GM23338 (cell line): ENCODE measurements at regions not wholly inside any gene's neighbourhood (a gene's known extent, or its start where the extent isn't known, plus 50 kb on each side); places are given as distances from the start of the nearest gene placed in this dataset.

ENCODE experiments used
- CREB1 ChIP-seq: fragments of 250-450 bp; sonication (Bioruptor Pico); IDR thresholded peaks from 2 replicates; pipeline ENCODE4 v1.5.0; 2020; ENCODE audit warnings: low read depth, mild to moderate bottlenecking, moderate library complexity
- EZH2 ChIP-seq: fragments of 200-600 bp; sonication (generic); IDR thresholded peaks from one replicate; pipeline ENCODE4 v1.8.0; 2017; ENCODE audit warnings: antibody characterized with exemption, mild to moderate bottlenecking, low read depth; ENCODE audit not compliant: unreplicated experiment
- EZH2phosphoT487 ChIP-seq: fragments of 200-600 bp; sonication (generic); IDR thresholded peaks from one replicate; pipeline ENCODE4 v1.8.1; 2018; ENCODE audit warnings: antibody characterized with exemption; ENCODE audit not compliant: unreplicated experiment
- JUNB ChIP-seq: IDR thresholded peaks from one replicate; pipeline ENCODE4 v1.6.1; 2016; ENCODE audit warnings: antibody characterized with exemption; ENCODE audit not compliant: unreplicated experiment
- NANOG ChIP-seq: IDR thresholded peaks from 2 replicates; pipeline ENCODE4 v1.6.1; 2016; ENCODE audit warnings: antibody characterized with exemption, borderline replicate concordance
- POLR2AphosphoS5 ChIP-seq: IDR thresholded peaks from 2 replicates; pipeline ENCODE4 v1.6.1; 2016; ENCODE audit warnings: antibody characterized with exemption, low read depth
- STAT1 ChIP-seq: IDR thresholded peaks from one replicate; pipeline ENCODE4 v1.6.1; 2016; ENCODE audit warnings: antibody characterized with exemption; ENCODE audit not compliant: unreplicated experiment
- ZNF114 ChIP-seq: fragments of 250-450 bp; sonication (Bioruptor Pico); IDR thresholded peaks from 2 replicates; pipeline ENCODE4 v1.5.0; 2020; ENCODE audit warnings: mild to moderate bottlenecking, moderate library complexity
- ZNF331 ChIP-seq: fragments of 250-450 bp; sonication (Bioruptor Pico); IDR thresholded peaks from 2 replicates; pipeline ENCODE4 v1.5.0; 2020; ENCODE audit warnings: low read depth, mild to moderate bottlenecking, moderate library complexity
- TF ChIP-seq, protein P1 (sequence below), 2 experiments: fragments of 200-600 bp in 1 of 2; sonication (generic) in 1 of 2; conservative IDR thresholded peaks; 2 replicates each; pipeline versions ENCODE4 v1.5.1 to v1.6.1; 2016 to 2017; ENCODE audit warnings: antibody characterized with exemption in 2 of 2, low read depth in 2 of 2, mild to moderate bottlenecking in 2 of 2, moderate library complexity in 1 of 2
- TF ChIP-seq, protein P2 (sequence below): IDR thresholded peaks from one replicate; pipeline ENCODE4 v1.6.1; 2018; ENCODE audit warnings: antibody characterized with exemption; ENCODE audit not compliant: unreplicated experiment
- TF ChIP-seq, protein P3 (sequence below): IDR thresholded peaks from 2 replicates; pipeline ENCODE4 v1.6.1; 2016; ENCODE audit warnings: antibody characterized with exemption
- TF ChIP-seq, protein P4 (sequence below): fragments of 250-450 bp; sonication (Bioruptor Pico); IDR thresholded peaks from 2 replicates; pipeline ENCODE4 v1.5.0; 2020; ENCODE audit warnings: mild to moderate bottlenecking, moderate library complexity

DNA sequence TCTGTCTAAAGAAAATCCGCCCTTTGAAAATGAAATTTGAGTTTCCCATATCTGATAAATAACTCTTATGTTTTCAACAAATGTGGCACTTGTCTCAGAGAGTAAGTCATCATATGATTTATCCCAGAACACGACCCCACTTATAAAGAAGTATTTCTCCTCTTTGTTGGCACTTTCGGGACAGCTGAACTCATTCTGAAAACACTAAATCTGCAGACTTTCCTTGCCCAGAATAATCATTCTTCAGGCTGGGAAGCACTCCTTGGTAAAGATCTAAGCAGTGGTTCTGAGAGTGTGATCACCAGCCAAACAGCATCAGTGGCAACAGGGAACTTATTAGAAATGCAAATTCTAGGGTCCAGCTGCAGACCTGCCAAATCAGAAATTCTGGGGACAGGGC is 532.2 kb upstream of the API5 start:
- TF ChIP-seq JUNB (no peak), STAT1 (no peak), CREB1 (CRISPR knock-in tag) (no peak), POLR2AphosphoS5 (no peak), EZH2 (no peak), EZH2phosphoT487 (no peak), NANOG (no peak), ZNF331 (CRISPR knock-in tag) (no peak), ZNF114 (no peak)
- TF ChIP-seq, protein P1, sequence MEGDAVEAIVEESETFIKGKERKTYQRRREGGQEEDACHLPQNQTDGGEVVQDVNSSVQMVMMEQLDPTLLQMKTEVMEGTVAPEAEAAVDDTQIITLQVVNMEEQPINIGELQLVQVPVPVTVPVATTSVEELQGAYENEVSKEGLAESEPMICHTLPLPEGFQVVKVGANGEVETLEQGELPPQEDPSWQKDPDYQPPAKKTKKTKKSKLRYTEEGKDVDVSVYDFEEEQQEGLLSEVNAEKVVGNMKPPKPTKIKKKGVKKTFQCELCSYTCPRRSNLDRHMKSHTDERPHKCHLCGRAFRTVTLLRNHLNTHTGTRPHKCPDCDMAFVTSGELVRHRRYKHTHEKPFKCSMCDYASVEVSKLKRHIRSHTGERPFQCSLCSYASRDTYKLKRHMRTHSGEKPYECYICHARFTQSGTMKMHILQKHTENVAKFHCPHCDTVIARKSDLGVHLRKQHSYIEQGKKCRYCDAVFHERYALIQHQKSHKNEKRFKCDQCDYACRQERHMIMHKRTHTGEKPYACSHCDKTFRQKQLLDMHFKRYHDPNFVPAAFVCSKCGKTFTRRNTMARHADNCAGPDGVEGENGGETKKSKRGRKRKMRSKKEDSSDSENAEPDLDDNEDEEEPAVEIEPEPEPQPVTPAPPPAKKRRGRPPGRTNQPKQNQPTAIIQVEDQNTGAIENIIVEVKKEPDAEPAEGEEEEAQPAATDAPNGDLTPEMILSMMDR (conservative IDR thresholded peaks at IDR 0.05; ENCODE audit: low read depth in 2 of 2) = no peak
- TF ChIP-seq, protein P2, sequence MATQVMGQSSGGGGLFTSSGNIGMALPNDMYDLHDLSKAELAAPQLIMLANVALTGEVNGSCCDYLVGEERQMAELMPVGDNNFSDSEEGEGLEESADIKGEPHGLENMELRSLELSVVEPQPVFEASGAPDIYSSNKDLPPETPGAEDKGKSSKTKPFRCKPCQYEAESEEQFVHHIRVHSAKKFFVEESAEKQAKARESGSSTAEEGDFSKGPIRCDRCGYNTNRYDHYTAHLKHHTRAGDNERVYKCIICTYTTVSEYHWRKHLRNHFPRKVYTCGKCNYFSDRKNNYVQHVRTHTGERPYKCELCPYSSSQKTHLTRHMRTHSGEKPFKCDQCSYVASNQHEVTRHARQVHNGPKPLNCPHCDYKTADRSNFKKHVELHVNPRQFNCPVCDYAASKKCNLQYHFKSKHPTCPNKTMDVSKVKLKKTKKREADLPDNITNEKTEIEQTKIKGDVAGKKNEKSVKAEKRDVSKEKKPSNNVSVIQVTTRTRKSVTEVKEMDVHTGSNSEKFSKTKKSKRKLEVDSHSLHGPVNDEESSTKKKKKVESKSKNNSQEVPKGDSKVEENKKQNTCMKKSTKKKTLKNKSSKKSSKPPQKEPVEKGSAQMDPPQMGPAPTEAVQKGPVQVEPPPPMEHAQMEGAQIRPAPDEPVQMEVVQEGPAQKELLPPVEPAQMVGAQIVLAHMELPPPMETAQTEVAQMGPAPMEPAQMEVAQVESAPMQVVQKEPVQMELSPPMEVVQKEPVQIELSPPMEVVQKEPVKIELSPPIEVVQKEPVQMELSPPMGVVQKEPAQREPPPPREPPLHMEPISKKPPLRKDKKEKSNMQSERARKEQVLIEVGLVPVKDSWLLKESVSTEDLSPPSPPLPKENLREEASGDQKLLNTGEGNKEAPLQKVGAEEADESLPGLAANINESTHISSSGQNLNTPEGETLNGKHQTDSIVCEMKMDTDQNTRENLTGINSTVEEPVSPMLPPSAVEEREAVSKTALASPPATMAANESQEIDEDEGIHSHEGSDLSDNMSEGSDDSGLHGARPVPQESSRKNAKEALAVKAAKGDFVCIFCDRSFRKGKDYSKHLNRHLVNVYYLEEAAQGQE = no peak
- TF ChIP-seq, protein P3, sequence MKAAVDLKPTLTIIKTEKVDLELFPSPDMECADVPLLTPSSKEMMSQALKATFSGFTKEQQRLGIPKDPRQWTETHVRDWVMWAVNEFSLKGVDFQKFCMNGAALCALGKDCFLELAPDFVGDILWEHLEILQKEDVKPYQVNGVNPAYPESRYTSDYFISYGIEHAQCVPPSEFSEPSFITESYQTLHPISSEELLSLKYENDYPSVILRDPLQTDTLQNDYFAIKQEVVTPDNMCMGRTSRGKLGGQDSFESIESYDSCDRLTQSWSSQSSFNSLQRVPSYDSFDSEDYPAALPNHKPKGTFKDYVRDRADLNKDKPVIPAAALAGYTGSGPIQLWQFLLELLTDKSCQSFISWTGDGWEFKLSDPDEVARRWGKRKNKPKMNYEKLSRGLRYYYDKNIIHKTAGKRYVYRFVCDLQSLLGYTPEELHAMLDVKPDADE = no peak
- TF ChIP-seq, protein P4, sequence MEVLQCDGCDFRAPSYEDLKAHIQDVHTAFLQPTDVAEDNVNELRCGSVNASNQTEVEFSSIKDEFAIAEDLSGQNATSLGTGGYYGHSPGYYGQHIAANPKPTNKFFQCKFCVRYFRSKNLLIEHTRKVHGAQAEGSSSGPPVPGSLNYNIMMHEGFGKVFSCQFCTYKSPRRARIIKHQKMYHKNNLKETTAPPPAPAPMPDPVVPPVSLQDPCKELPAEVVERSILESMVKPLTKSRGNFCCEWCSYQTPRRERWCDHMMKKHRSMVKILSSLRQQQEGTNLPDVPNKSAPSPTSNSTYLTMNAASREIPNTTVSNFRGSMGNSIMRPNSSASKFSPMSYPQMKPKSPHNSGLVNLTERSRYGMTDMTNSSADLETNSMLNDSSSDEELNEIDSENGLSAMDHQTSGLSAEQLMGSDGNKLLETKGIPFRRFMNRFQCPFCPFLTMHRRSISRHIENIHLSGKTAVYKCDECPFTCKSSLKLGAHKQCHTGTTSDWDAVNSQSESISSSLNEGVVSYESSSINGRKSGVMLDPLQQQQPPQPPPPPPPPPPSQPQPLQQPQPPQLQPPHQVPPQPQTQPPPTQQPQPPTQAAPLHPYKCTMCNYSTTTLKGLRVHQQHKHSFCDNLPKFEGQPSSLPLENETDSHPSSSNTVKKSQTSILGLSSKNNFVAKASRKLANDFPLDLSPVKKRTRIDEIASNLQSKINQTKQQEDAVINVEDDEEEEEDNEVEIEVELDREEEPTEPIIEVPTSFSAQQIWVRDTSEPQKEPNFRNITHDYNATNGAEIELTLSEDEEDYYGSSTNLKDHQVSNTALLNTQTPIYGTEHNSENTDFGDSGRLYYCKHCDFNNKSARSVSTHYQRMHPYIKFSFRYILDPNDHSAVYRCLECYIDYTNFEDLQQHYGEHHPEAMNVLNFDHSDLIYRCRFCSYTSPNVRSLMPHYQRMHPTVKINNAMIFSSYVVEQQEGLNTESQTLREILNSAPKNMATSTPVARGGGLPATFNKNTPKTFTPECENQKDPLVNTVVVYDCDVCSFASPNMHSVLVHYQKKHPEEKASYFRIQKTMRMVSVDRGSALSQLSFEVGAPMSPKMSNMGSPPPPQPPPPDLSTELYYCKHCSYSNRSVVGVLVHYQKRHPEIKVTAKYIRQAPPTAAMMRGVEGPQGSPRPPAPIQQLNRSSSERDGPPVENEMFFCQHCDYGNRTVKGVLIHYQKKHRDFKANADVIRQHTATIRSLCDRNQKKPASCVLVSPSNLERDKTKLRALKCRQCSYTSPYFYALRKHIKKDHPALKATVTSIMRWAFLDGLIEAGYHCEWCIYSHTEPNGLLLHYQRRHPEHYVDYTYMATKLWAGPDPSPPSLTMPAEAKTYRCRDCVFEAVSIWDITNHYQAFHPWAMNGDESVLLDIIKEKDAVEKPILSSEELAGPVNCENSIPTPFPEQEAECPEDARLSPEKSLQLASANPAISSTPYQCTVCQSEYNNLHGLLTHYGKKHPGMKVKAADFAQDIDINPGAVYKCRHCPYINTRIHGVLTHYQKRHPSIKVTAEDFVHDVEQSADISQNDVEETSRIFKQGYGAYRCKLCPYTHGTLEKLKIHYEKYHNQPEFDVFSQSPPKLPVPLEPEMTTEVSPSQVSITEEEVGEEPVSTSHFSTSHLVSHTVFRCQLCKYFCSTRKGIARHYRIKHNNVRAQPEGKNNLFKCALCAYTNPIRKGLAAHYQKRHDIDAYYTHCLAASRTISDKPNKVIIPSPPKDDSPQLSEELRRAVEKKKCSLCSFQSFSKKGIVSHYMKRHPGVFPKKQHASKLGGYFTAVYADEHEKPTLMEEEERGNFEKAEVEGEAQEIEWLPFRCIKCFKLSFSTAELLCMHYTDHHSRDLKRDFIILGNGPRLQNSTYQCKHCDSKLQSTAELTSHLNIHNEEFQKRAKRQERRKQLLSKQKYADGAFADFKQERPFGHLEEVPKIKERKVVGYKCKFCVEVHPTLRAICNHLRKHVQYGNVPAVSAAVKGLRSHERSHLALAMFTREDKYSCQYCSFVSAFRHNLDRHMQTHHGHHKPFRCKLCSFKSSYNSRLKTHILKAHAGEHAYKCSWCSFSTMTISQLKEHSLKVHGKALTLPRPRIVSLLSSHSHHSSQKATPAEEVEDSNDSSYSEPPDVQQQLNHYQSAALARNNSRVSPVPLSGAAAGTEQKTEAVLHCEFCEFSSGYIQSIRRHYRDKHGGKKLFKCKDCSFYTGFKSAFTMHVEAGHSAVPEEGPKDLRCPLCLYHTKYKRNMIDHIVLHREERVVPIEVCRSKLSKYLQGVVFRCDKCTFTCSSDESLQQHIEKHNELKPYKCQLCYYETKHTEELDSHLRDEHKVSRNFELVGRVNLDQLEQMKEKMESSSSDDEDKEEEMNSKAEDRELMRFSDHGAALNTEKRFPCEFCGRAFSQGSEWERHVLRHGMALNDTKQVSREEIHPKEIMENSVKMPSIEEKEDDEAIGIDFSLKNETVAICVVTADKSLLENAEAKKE (CRISPR knock-in tag) = no peak
